ENCODE measurements at regions not wholly inside any gene's neighbourhood (a gene's known extent, or its start where the extent isn't known, plus 50 kb on each side); places are given as distances from the start of the nearest gene placed in this dataset.

GRCh38 chr12:86373813-86374212 lies 117.6 kb upstream of the MGAT4C start:
- no peak overlapping the region for H3K27ac ChIP-seq (ENCODE audit: low read length)
- H3K9me2 ChIP-seq (ENCODE audit: insufficient read depth, low read length) = no peaks in the 10 kb centered on the region
- H2AFZ ChIP-seq (ENCODE audit: low read depth, low read length) = no peak overlapping the region
- H3K4me2 ChIP-seq (ENCODE audit: low read length) = no peak overlapping the region
- no peak for TF ChIP-seq TAF1 (IDR thresholded peaks at IDR 0.05; ENCODE audit: low read depth)
- no peak for TF ChIP-seq RAD21 (conservative IDR thresholded peaks at IDR 0.05)
- no peak for TF ChIP-seq CTCF (IDR thresholded peaks at IDR 0.05; ENCODE audit: poor library complexity, severe bottlenecking)
- no peak for TF ChIP-seq MXI1 (conservative IDR thresholded peaks at IDR 0.05; ENCODE audit: poor library complexity, severe bottlenecking)
- no peak for TF ChIP-seq POLR2AphosphoS5 (IDR thresholded peaks at IDR 0.05)
- no peak for TF ChIP-seq EP300 (conservative IDR thresholded peaks at IDR 0.05; ENCODE audit: poor library complexity, severe bottlenecking)
- no peak for TF ChIP-seq REST (IDR thresholded peaks at IDR 0.05; ENCODE audit: borderline replicate concordance)
- no peak for TF ChIP-seq EZH2 (IDR thresholded peaks at IDR 0.05; ENCODE audit: borderline replicate concordance, insufficient read depth, low read length, poor library complexity, severe bottlenecking)
- TF ChIP-seq SMC3 (conservative IDR thresholded peaks at IDR 0.05; ENCODE audit: poor library complexity) = no peak
- H3K79me2 ChIP-seq (replicated peaks; ENCODE audit: insufficient read depth, low read length) = no peaks in the 10 kb centered on the region
- no peaks in the 10 kb centered on the region for H3K9me3 ChIP-seq (ENCODE audit: low read length)
- H3K27me3 ChIP-seq (ENCODE audit: insufficient read depth, low read depth, low read length) = no peaks in the 10 kb centered on the region
- no peaks in the 10 kb centered on the region for H3K36me3 ChIP-seq (ENCODE audit: insufficient read depth, low read length)
- H3F3A ChIP-seq (ENCODE audit: insufficient read depth, low read length, poor library complexity, severe bottlenecking) = no peaks in the 10 kb centered on the region
- no peaks in the 10 kb centered on the region for H4K20me1 ChIP-seq (ENCODE audit: insufficient read depth)
- H3K4me3 ChIP-seq (ENCODE audit: low read length) = no peak overlapping the region
- no peak overlapping the region for H3K9ac ChIP-seq (ENCODE audit: low read length)

- H3K9me2 ChIP-seq (ENCODE audit: insufficient read depth, low read length) = no peaks in the 10 kb centered on the region
- H3K79me2 ChIP-seq (replicated peaks; ENCODE audit: insufficient read depth, low read length) = no peaks in the 10 kb centered on the region
- H3K27ac ChIP-seq (ENCODE audit: low read length) = no peak overlapping the region
- no peak overlapping the region for H3K4me3 ChIP-seq (ENCODE audit: low read length)
- H3K27me3 ChIP-seq (ENCODE audit: insufficient read depth, low read depth, low read length) = no peaks in the 10 kb centered on the region
- TF ChIP-seq REST (IDR thresholded peaks at IDR 0.05; ENCODE audit: borderline replicate concordance) (no peak), POLR2AphosphoS5 (IDR thresholded peaks at IDR 0.05) (no peak), TAF1 (IDR thresholded peaks at IDR 0.05; ENCODE audit: low read depth) (no peak), SMC3 (conservative IDR thresholded peaks at IDR 0.05; ENCODE audit: poor library complexity) (no peak), RAD21 (conservative IDR thresholded peaks at IDR 0.05) (no peak), CTCF (IDR thresholded peaks at IDR 0.05; ENCODE audit: poor library complexity, severe bottlenecking) (no peak), EP300 (conservative IDR thresholded peaks at IDR 0.05; ENCODE audit: poor library complexity, severe bottlenecking) (no peak), MXI1 (conservative IDR thresholded peaks at IDR 0.05; ENCODE audit: poor library complexity, severe bottlenecking) (no peak), EZH2 (IDR thresholded peaks at IDR 0.05; ENCODE audit: borderline replicate concordance, insufficient read depth, low read length, poor library complexity, severe bottlenecking) (no peak)
- H3K9me3 ChIP-seq (ENCODE audit: low read length) = no peaks in the 10 kb centered on the region
- no peaks in the 10 kb centered on the region for H3K36me3 ChIP-seq (ENCODE audit: insufficient read depth, low read length)
- no peaks in the 10 kb centered on the region for H4K20me1 ChIP-seq (ENCODE audit: insufficient read depth)
- H3K9ac ChIP-seq (ENCODE audit: low read length) = no peak overlapping the region
- no peaks in the 10 kb centered on the region for H3F3A ChIP-seq (ENCODE audit: insufficient read depth, low read length, poor library complexity, severe bottlenecking)
- no peak overlapping the region for H3K4me2 ChIP-seq (ENCODE audit: low read length)
- no peak overlapping the region for H2AFZ ChIP-seq (ENCODE audit: low read depth, low read length)
Measured at GRCh38 chr12:86367137-86367536, 110.9 kb upstream of the MGAT4C start.

Measured in neural cell (in vitro differentiated cells).